ENCODE measurements at regions not wholly inside any gene's neighbourhood (a gene's known extent, or its start where the extent isn't known, plus 50 kb on each side); places are given as distances from the start of the nearest gene placed in this dataset.

- ChIA-PET POLR2A (ENCODE audit: partially characterized antibody) (no interaction called here), CTCF (ENCODE audit: partially characterized antibody) (no interaction called here)
- no peaks in the 10 kb centered on the region for H3K4me1 Mint-ChIP-seq
- Histone ChIP-seq H3K27ac (ENCODE audit: low read depth, low read length) (no peak overlapping the region), H3K4me3 (ENCODE audit: low read length in 2 of 2) (no peak overlapping the region), H3K4me1 (ENCODE audit: insufficient read depth, low read length) (no peaks in the 10 kb centered on the region), H3K36me3 (ENCODE audit: insufficient read depth, low read length) (no peaks in the 10 kb centered on the region), H3K9me3 (ENCODE audit: control insufficient read depth in 1 of 2, low read length in 2 of 2) (no peaks in the 10 kb centered on the region), H3K27me3 (ENCODE audit: insufficient read depth, low read length) (no peaks in the 10 kb centered on the region)
- no peaks in the 10 kb centered on the region for H3K27me3 Mint-ChIP-seq
- no peak for DNase-seq
- intact Hi-C loops (cut with micrococcal nuclease), result no loop called here
- no peaks in the 10 kb centered on the region for H3K36me3 Mint-ChIP-seq
- no peak overlapping the region for H3K4me3 Mint-ChIP-seq
- no peak overlapping the region for H3K27ac Mint-ChIP-seq
- H3K9me3 Mint-ChIP-seq, result peaks cover 0 to 21% (median 8%) of the 10 kb centered on the region in 8 donors
Observed at GRCh38 chr13:58004751-58005150, 373.2 kb downstream of the PCDH17 start.

GRCh38 chr13:58018020-58018419 is 386.5 kb downstream of the PCDH17 start:
- Mint-ChIP-seq H3K4me3 (no peak overlapping the region), H3K27ac (no peak overlapping the region), H3K36me3 (no peaks in the 10 kb centered on the region), H3K9me3 (peaks cover 0 to 5% (median 2%) of the 10 kb centered on the region in 8 donors), H3K4me1 (no peaks in the 10 kb centered on the region), H3K27me3 (no peaks in the 10 kb centered on the region)
- ChIA-PET POLR2A (ENCODE audit: partially characterized antibody) (no interaction called here), CTCF (ENCODE audit: partially characterized antibody) (no interaction called here)
- no peaks in the 10 kb centered on the region for H3K36me3 ChIP-seq (ENCODE audit: insufficient read depth, low read length)
- no peak overlapping the region for H3K4me3 ChIP-seq (ENCODE audit: low read length in 2 of 2)
- no peaks in the 10 kb centered on the region for H3K27me3 ChIP-seq (ENCODE audit: insufficient read depth, low read length)
- intact Hi-C loops (cut with micrococcal nuclease), result no loop called here
- no peaks in the 10 kb centered on the region for H3K4me1 ChIP-seq (ENCODE audit: insufficient read depth, low read length)
- H3K9me3 ChIP-seq (ENCODE audit: control insufficient read depth in 1 of 2, low read length in 2 of 2), result no peaks in the 10 kb centered on the region
- DNase-seq, result no peak
- no peak overlapping the region for H3K27ac ChIP-seq (ENCODE audit: low read depth, low read length)

GRCh38 chr13:58018865-58019264 is 387.3 kb downstream of the PCDH17 start:
- H3K4me1 ChIP-seq (ENCODE audit: insufficient read depth, low read length), result no peaks in the 10 kb centered on the region
- no peaks in the 10 kb centered on the region for H3K9me3 ChIP-seq (ENCODE audit: control insufficient read depth in 1 of 2, low read length in 2 of 2)
- Mint-ChIP-seq H3K36me3 (no peaks in the 10 kb centered on the region), H3K27me3 (no peaks in the 10 kb centered on the region), H3K27ac (no peak overlapping the region), H3K4me3 (no peak overlapping the region), H3K9me3 (peaks cover 0 to 4% (median 3%) of the 10 kb centered on the region in 8 donors), H3K4me1 (no peaks in the 10 kb centered on the region)
- H3K4me3 ChIP-seq (ENCODE audit: low read length in 2 of 2), result no peak overlapping the region
- DNase-seq, result no peak
- intact Hi-C loops (cut with micrococcal nuclease), result no loop called here
- no peak overlapping the region for H3K27ac ChIP-seq (ENCODE audit: low read depth, low read length)
- no peaks in the 10 kb centered on the region for H3K36me3 ChIP-seq (ENCODE audit: insufficient read depth, low read length)
- ChIA-PET POLR2A (ENCODE audit: partially characterized antibody) (no interaction called here), CTCF (ENCODE audit: partially characterized antibody) (no interaction called here)
- no peaks in the 10 kb centered on the region for H3K27me3 ChIP-seq (ENCODE audit: insufficient read depth, low read length)

GRCh38 chr13:58024103-58024502 is 392.6 kb downstream of the PCDH17 start:
- POLR2A ChIA-PET (ENCODE audit: partially characterized antibody), result no interaction called here
- H3K27ac ChIP-seq (ENCODE audit: low read depth, low read length), result no peak overlapping the region

GRCh38 chr13:58025821-58026220 is 394.3 kb downstream of the PCDH17 start:
- Mint-ChIP-seq H3K27ac (no peak overlapping the region), H3K4me3 (no peak overlapping the region), H3K27me3 (no peaks in the 10 kb centered on the region), H3K4me1 (no peaks in the 10 kb centered on the region), H3K36me3 (no peaks in the 10 kb centered on the region), H3K9me3 (peaks cover 0 to 8% (median 5%) of the 10 kb centered on the region in 8 donors)
- Histone ChIP-seq H3K36me3 (ENCODE audit: insufficient read depth, low read length) (no peaks in the 10 kb centered on the region), H3K27ac (ENCODE audit: low read depth, low read length) (no peak overlapping the region), H3K27me3 (ENCODE audit: insufficient read depth, low read length) (no peaks in the 10 kb centered on the region), H3K4me3 (ENCODE audit: low read length in 2 of 2) (no peak overlapping the region), H3K9me3 (ENCODE audit: control insufficient read depth in 1 of 2, low read length in 2 of 2) (no peaks in the 10 kb centered on the region), H3K4me1 (ENCODE audit: insufficient read depth, low read length) (no peaks in the 10 kb centered on the region)
- DNase-seq, result no peak
- ChIA-PET POLR2A (ENCODE audit: partially characterized antibody) (no interaction called here), CTCF (ENCODE audit: partially characterized antibody) (no interaction called here)
- intact Hi-C loops (cut with micrococcal nuclease), result no loop called here

More at GRCh38 chr13:58024103-58024502, 392.6 kb downstream of the PCDH17 start:
- Mint-ChIP-seq H3K36me3 (no peaks in the 10 kb centered on the region), H3K27me3 (no peaks in the 10 kb centered on the region), H3K9me3 (peaks cover 0 to 8% (median 5%) of the 10 kb centered on the region in 8 donors), H3K4me3 (no peak overlapping the region), H3K27ac (no peak overlapping the region), H3K4me1 (no peaks in the 10 kb centered on the region)
- intact Hi-C loops (cut with micrococcal nuclease), result no loop called here
- Histone ChIP-seq H3K9me3 (ENCODE audit: control insufficient read depth in 1 of 2, low read length in 2 of 2) (no peaks in the 10 kb centered on the region), H3K4me3 (ENCODE audit: low read length in 2 of 2) (no peak overlapping the region), H3K36me3 (ENCODE audit: insufficient read depth, low read length) (no peaks in the 10 kb centered on the region), H3K4me1 (ENCODE audit: insufficient read depth, low read length) (no peaks in the 10 kb centered on the region), H3K27me3 (ENCODE audit: insufficient read depth, low read length) (no peaks in the 10 kb centered on the region)
- no peak for DNase-seq
- CTCF ChIA-PET (ENCODE audit: partially characterized antibody), result no interaction called here

- Mint-ChIP-seq H3K4me3 (no peak overlapping the region), H3K4me1 (no peaks in the 10 kb centered on the region), H3K27me3 (no peaks in the 10 kb centered on the region), H3K27ac (no peak overlapping the region), H3K36me3 (no peaks in the 10 kb centered on the region), H3K9me3 (peaks cover 0 to 14% (median under 1%) of the 10 kb centered on the region in 8 donors)
- ChIA-PET CTCF (ENCODE audit: partially characterized antibody) (no interaction called here), POLR2A (ENCODE audit: partially characterized antibody) (no interaction called here)
- H3K27ac ChIP-seq (ENCODE audit: low read depth, low read length), result no peak overlapping the region
- no peak for DNase-seq
- no peaks in the 10 kb centered on the region for H3K27me3 ChIP-seq (ENCODE audit: insufficient read depth, low read length)
- H3K9me3 ChIP-seq (ENCODE audit: control insufficient read depth in 1 of 2, low read length in 2 of 2), result no peaks in the 10 kb centered on the region
- no peak overlapping the region for H3K4me3 ChIP-seq (ENCODE audit: low read length in 2 of 2)
- H3K4me1 ChIP-seq (ENCODE audit: insufficient read depth, low read length), result no peaks in the 10 kb centered on the region
- H3K36me3 ChIP-seq (ENCODE audit: insufficient read depth, low read length), result no peaks in the 10 kb centered on the region
- intact Hi-C loops (cut with micrococcal nuclease), result no loop called here
Observed at GRCh38 chr13:58032676-58033460, 401.3 kb downstream of the PCDH17 start.

GRCh38 chr13:58043971-58044370 is 412.4 kb downstream of the PCDH17 start:
- Mint-ChIP-seq H3K36me3 (no peaks in the 10 kb centered on the region), H3K4me1 (no peaks in the 10 kb centered on the region), H3K27ac (no peak overlapping the region), H3K9me3 (peaks cover 0 to 7% (median 5%) of the 10 kb centered on the region in 8 donors), H3K27me3 (no peaks in the 10 kb centered on the region), H3K4me3 (no peak overlapping the region)
- DNase-seq, result no peak
- Histone ChIP-seq H3K9me3 (ENCODE audit: control insufficient read depth in 1 of 2, low read length in 2 of 2) (no peaks in the 10 kb centered on the region), H3K4me1 (ENCODE audit: insufficient read depth, low read length) (no peaks in the 10 kb centered on the region), H3K4me3 (ENCODE audit: low read length in 2 of 2) (no peak overlapping the region), H3K36me3 (ENCODE audit: insufficient read depth, low read length) (no peaks in the 10 kb centered on the region), H3K27ac (ENCODE audit: low read depth, low read length) (no peak overlapping the region), H3K27me3 (ENCODE audit: insufficient read depth, low read length) (no peaks in the 10 kb centered on the region)
- POLR2A ChIA-PET (ENCODE audit: partially characterized antibody), result no interaction called here
- CTCF ChIA-PET (ENCODE audit: partially characterized antibody), result no interaction called here
- intact Hi-C loops (cut with micrococcal nuclease), result no loop called here

Data from CD4-positive, alpha-beta memory T cell (primary cell).